ENCODE measurements at regions not wholly inside any gene's neighbourhood (a gene's known extent, or its start where the extent isn't known, plus 50 kb on each side); places are given as distances from the start of the nearest gene placed in this dataset.

DNA sequence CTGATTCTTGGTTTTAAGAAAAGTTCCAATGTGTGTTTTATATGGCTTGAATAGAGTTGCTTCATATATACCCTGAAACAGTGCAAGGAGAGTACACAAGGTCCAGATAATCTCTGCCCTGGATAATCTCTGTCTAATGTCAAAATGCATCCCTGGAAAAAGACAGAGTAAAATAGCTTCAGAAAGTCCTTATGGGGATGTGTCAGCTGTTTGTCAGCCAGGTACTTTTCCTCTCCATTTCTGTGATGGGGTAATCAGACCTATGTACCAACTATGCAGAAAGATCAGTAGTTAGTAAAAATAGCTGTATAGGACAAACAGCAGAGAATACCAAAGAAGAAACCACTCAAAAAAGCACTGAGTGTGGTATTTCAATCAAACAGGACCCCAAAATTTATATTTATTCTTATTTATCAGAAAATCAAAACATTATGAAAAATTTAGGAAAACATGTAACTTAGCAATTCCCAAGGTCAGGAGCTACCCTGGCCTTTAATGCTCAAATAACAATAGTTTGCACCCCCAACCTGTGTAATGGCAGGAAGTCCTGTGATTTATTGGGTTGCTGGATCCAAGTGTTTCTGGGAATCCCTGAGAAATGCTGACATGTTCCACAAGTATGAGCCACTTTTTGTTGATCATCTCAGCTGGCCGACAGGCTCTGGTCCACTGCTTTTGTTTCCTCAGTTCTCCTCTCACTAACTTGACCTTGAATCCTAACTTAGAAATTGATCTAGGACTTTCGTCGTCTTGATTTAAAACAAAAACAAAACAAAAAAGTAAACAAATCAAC lies 69.6 kb downstream of the MDH1 start:
- ChIA-PET CTCF (no interaction called here), POLR2A (no interaction called here)
- intact Hi-C loops (cut with DNase I, micrococcal nuclease) = no loop called here
- peaks cover 6 to 11% of the 10 kb centered on the region in 2 experiments for H3K27me3 ChIP-seq (ENCODE audit: control insufficient read depth in 1 of 2, insufficient read depth in 2 of 2, low read length in 2 of 2)
- H3K36me3 ChIP-seq (ENCODE audit: insufficient read depth, low read length) = no peaks in the 10 kb centered on the region
- H3K27ac ChIP-seq (ENCODE audit: low read depth in 1 of 2, low read length in 2 of 2) = no peak overlapping the region
- H3K4me1 Mint-ChIP-seq (ENCODE audit: low read depth) = no peaks in the 10 kb centered on the region
- peaks cover 0 to 3% of the 10 kb centered on the region in 2 experiments for H3K9me3 ChIP-seq (ENCODE audit: control insufficient read depth in 1 of 2, insufficient read depth in 1 of 2, low read length in 2 of 2)
- H3K36me3 Mint-ChIP-seq (ENCODE audit: low read depth) = no peaks in the 10 kb centered on the region
- H3K4me1 ChIP-seq (ENCODE audit: insufficient read depth, low read length) = no peaks in the 10 kb centered on the region
- no peak overlapping the region for H3K27ac Mint-ChIP-seq
- no peak for TF ChIP-seq CTCF (IDR thresholded peaks at IDR 0.05)
- H3K27me3 Mint-ChIP-seq = peaks cover 8% of the 10 kb centered on the region
- ATAC-seq (ENCODE audit: poor library complexity) = no peak
- H3K4me3 Mint-ChIP-seq = no peak overlapping the region
- H3K9me3 Mint-ChIP-seq = no peaks in the 10 kb centered on the region
- DNase-seq = no peak
- H3K4me3 ChIP-seq (ENCODE audit: low read length) = no peak overlapping the region

- no peak for DNase-seq
- ChIA-PET CTCF (no interaction called here), POLR2A (no interaction called here)
- no peaks in the 10 kb centered on the region for H3K36me3 ChIP-seq (ENCODE audit: insufficient read depth, low read length)
- Mint-ChIP-seq H3K9me3 (no peaks in the 10 kb centered on the region), H3K27me3 (peaks cover 22% of the 10 kb centered on the region), H3K4me1 (ENCODE audit: low read depth) (no peaks in the 10 kb centered on the region), H3K27ac (no peak overlapping the region), H3K4me3 (no peak overlapping the region), H3K36me3 (ENCODE audit: low read depth) (no peaks in the 10 kb centered on the region)
- TF ChIP-seq CTCF (IDR thresholded peaks at IDR 0.05) = no peak
- no peaks in the 10 kb centered on the region for H3K9me3 ChIP-seq (ENCODE audit: control insufficient read depth in 1 of 2, insufficient read depth in 1 of 2, low read length in 2 of 2)
- no peak overlapping the region for H3K4me3 ChIP-seq (ENCODE audit: low read length)
- no peaks in the 10 kb centered on the region for H3K4me1 ChIP-seq (ENCODE audit: insufficient read depth, low read length)
- intact Hi-C loops (cut with DNase I, micrococcal nuclease) = no loop called here
- peaks cover 6 to 11% of the 10 kb centered on the region in 2 experiments for H3K27me3 ChIP-seq (ENCODE audit: control insufficient read depth in 1 of 2, insufficient read depth in 2 of 2, low read length in 2 of 2)
- no peak overlapping the region for H3K27ac ChIP-seq (ENCODE audit: low read depth in 1 of 2, low read length in 2 of 2)
- no peak for ATAC-seq (ENCODE audit: poor library complexity)
These were observed 71.3 kb downstream of the MDH1 start for GRCh38 chr2:63660060-63660459.

DNA sequence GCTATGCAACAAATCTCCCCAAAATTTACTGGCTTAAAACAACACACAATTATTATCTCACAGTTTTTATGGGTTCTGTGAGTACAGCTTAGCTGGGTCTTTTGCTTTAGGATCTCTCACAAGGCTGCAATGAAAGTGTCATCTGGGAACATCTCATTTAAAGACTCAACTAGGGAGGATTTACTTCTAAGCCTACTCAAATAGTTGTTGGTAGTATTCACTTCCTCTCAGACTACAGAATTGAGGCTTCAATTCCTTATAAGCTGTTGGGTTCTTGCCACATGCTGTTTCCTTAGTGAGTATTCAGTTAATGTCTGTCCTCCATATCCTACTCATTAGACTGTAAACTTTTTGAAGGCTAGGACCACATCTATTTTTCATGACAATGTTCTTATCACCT lies 72.3 kb downstream of the MDH1 start:
- Histone ChIP-seq H3K27me3 (ENCODE audit: control insufficient read depth in 1 of 2, insufficient read depth in 2 of 2, low read length in 2 of 2) (peaks cover 6 to 11% of the 10 kb centered on the region in 2 experiments), H3K27ac (ENCODE audit: low read depth in 1 of 2, low read length in 2 of 2) (no peak overlapping the region), H3K4me1 (ENCODE audit: insufficient read depth, low read length) (no peaks in the 10 kb centered on the region), H3K4me3 (ENCODE audit: low read length) (no peak overlapping the region), H3K9me3 (ENCODE audit: control insufficient read depth in 1 of 2, insufficient read depth in 1 of 2, low read length in 2 of 2) (no peaks in the 10 kb centered on the region), H3K36me3 (ENCODE audit: insufficient read depth, low read length) (no peaks in the 10 kb centered on the region)
- H3K4me1 Mint-ChIP-seq (ENCODE audit: low read depth) = no peaks in the 10 kb centered on the region
- POLR2A ChIA-PET = no interaction called here
- H3K27me3 Mint-ChIP-seq = peaks cover 27% of the 10 kb centered on the region
- no peak overlapping the region for H3K4me3 Mint-ChIP-seq
- TF ChIP-seq CTCF (IDR thresholded peaks at IDR 0.05) = no peak
- CTCF ChIA-PET = no interaction called here
- intact Hi-C loops (cut with DNase I, micrococcal nuclease) = no loop called here
- no peaks in the 10 kb centered on the region for H3K9me3 Mint-ChIP-seq
- H3K36me3 Mint-ChIP-seq (ENCODE audit: low read depth) = no peaks in the 10 kb centered on the region
- DNase-seq = no peak
- ATAC-seq (ENCODE audit: poor library complexity) = no peak
- H3K27ac Mint-ChIP-seq = no peak overlapping the region
